ENCODE measurements at regions not wholly inside any gene's neighbourhood (a gene's known extent, or its start where the extent isn't known, plus 50 kb on each side); places are given as distances from the start of the nearest gene placed in this dataset.

- Histone ChIP-seq H3K9me3 (no peaks in the 10 kb centered on the region), H3K4me3 (ENCODE audit: control insufficient read depth in 1 of 2, extremely low read depth in 1 of 2, low read length in 1 of 2) (no peak overlapping the region), H3K27ac (ENCODE audit: low read length) (peak overlapping the region; percentile 67), H3K27me3 (replicated peaks in 1 of 2; ENCODE audit: control insufficient read depth in 2 of 2, extremely low read depth in 1 of 2, insufficient read depth in 2 of 2, low read length in 1 of 2) (no peaks in the 10 kb centered on the region), H3K36me3 (ENCODE audit: control insufficient read depth in 2 of 2, extremely low read depth in 1 of 2, insufficient read depth in 1 of 2, low read length in 1 of 2) (no peaks in the 10 kb centered on the region), H3K4me1 (ENCODE audit: control insufficient read depth in 1 of 2, extremely low read depth in 1 of 2, insufficient read depth in 2 of 2, low read length in 2 of 2) (no peaks in the 10 kb centered on the region)
- peak overlapping the region; percentile 91 to 96 for H3K27ac Mint-ChIP-seq
- peaks cover 25 to 30% (median 27%) of the 10 kb centered on the region in 3 donors for H3K4me1 Mint-ChIP-seq
- no peak for ATAC-seq (replicated peaks in 1 of 4)
- no peak for DNase-seq
- peak overlapping the region in 2 of 3 donors; percentile 19 to 44 for H3K4me3 Mint-ChIP-seq
- POLR2A ChIA-PET, result no interaction called here
- H3K9me3 Mint-ChIP-seq, result peaks cover 0 to 26% (median 13%) of the 10 kb centered on the region in 3 donors
- no peaks in the 10 kb centered on the region for H3K27me3 Mint-ChIP-seq
- CTCF ChIA-PET, result no interaction called here
- peaks cover 16% of the 10 kb centered on the region for H3K36me3 Mint-ChIP-seq
Measured at GRCh38 chr1:193569983-193570269, 383.5 kb upstream of the B3GALT2 start.

GRCh38 chr1:193569096-193569982 is 382.9 kb upstream of the B3GALT2 start:
- peak overlapping the region in 2 of 3 donors; percentile 19 to 44 for H3K4me3 Mint-ChIP-seq
- no peaks in the 10 kb centered on the region for H3K27me3 ChIP-seq (replicated peaks in 1 of 2; ENCODE audit: control insufficient read depth in 2 of 2, extremely low read depth in 1 of 2, insufficient read depth in 2 of 2, low read length in 1 of 2)
- peaks cover 25 to 30% (median 27%) of the 10 kb centered on the region in 3 donors for H3K4me1 Mint-ChIP-seq
- POLR2A ChIA-PET, result no interaction called here
- CTCF ChIA-PET, result no interaction called here
- no peaks in the 10 kb centered on the region for H3K4me1 ChIP-seq (ENCODE audit: control insufficient read depth in 1 of 2, extremely low read depth in 1 of 2, insufficient read depth in 2 of 2, low read length in 2 of 2)
- H3K27ac ChIP-seq (ENCODE audit: low read length), result peak overlapping the region; percentile 67
- no peaks in the 10 kb centered on the region for H3K27me3 Mint-ChIP-seq
- ATAC-seq (replicated peaks in 1 of 4) (peak; percentile 58 to 85 (median 80)), DNase-seq (peak in 1 of 35 experiments; percentile 43)
- H3K4me3 ChIP-seq (ENCODE audit: control insufficient read depth in 1 of 2, extremely low read depth in 1 of 2, low read length in 1 of 2), result no peak overlapping the region
- no peaks in the 10 kb centered on the region for H3K9me3 ChIP-seq
- peak overlapping the region; percentile 91 to 96 for H3K27ac Mint-ChIP-seq
- no peaks in the 10 kb centered on the region for H3K36me3 ChIP-seq (ENCODE audit: control insufficient read depth in 2 of 2, extremely low read depth in 1 of 2, insufficient read depth in 1 of 2, low read length in 1 of 2)
- H3K36me3 Mint-ChIP-seq, result peaks cover 16% of the 10 kb centered on the region
- no CpG with 5 or more reads among the region's 1 CpG for WGBS (ENCODE audit: insufficient coverage)
- H3K9me3 Mint-ChIP-seq, result peaks cover 0 to 26% (median 13%) of the 10 kb centered on the region in 3 donors

- ChIA-PET POLR2A (no interaction called here), CTCF (interaction anchor here in 1 of 2 donors (0.6 kb wide), 1 partner anchor 15 kb away, joined by 3 read pairs; no protein-coding TSS in a partner anchor)
- Histone ChIP-seq H3K4me3 (ENCODE audit: control insufficient read depth in 1 of 2, extremely low read depth in 1 of 2, low read length in 1 of 2) (no peak overlapping the region), H3K36me3 (ENCODE audit: control insufficient read depth in 2 of 2, extremely low read depth in 1 of 2, insufficient read depth in 1 of 2, low read length in 1 of 2) (no peaks in the 10 kb centered on the region), H3K27ac (ENCODE audit: low read length) (peak overlapping the region; percentile 67), H3K27me3 (replicated peaks in 1 of 2; ENCODE audit: control insufficient read depth in 2 of 2, extremely low read depth in 1 of 2, insufficient read depth in 2 of 2, low read length in 1 of 2) (no peaks in the 10 kb centered on the region), H3K9me3 (no peaks in the 10 kb centered on the region), H3K4me1 (ENCODE audit: control insufficient read depth in 1 of 2, extremely low read depth in 1 of 2, insufficient read depth in 2 of 2, low read length in 2 of 2) (no peaks in the 10 kb centered on the region)
- peaks cover 25 to 30% (median 27%) of the 10 kb centered on the region in 3 donors for H3K4me1 Mint-ChIP-seq
- H3K27me3 Mint-ChIP-seq, result no peaks in the 10 kb centered on the region
- WGBS (ENCODE audit: insufficient coverage), result no CpG with 5 or more reads among the region's 1 CpG
- H3K27ac Mint-ChIP-seq, result peak overlapping the region; percentile 73 to 80
- peaks cover 0 to 19% (median 8%) of the 10 kb centered on the region in 3 donors for H3K9me3 Mint-ChIP-seq
- DNase-seq (no peak), ATAC-seq (replicated peaks in 1 of 4) (no peak)
- peaks cover 16% of the 10 kb centered on the region for H3K36me3 Mint-ChIP-seq
- H3K4me3 Mint-ChIP-seq, result peak overlapping the region in 1 of 3 donors; percentile 17
Measured at GRCh38 chr1:193568512-193568911, 382.1 kb upstream of the B3GALT2 start.

GRCh38 chr1:193567937-193568336 is 381.5 kb upstream of the B3GALT2 start:
- Mint-ChIP-seq H3K4me3 (no peak overlapping the region), H3K9me3 (peaks cover 0 to 18% (median 8%) of the 10 kb centered on the region in 3 donors), H3K27ac (peak overlapping the region in 1 of 2 donors; percentile 1), H3K36me3 (peaks cover 15% of the 10 kb centered on the region), H3K4me1 (peaks cover 25 to 30% (median 27%) of the 10 kb centered on the region in 3 donors), H3K27me3 (no peaks in the 10 kb centered on the region)
- H3K27ac ChIP-seq (ENCODE audit: low read length), result no peak overlapping the region
- H3K36me3 ChIP-seq (ENCODE audit: control insufficient read depth in 2 of 2, extremely low read depth in 1 of 2, insufficient read depth in 1 of 2, low read length in 1 of 2), result no peaks in the 10 kb centered on the region
- WGBS (ENCODE audit: insufficient coverage), result 60% methylated on average over 1 of the region's 3 CpGs
- H3K4me3 ChIP-seq (ENCODE audit: control insufficient read depth in 1 of 2, extremely low read depth in 1 of 2, low read length in 1 of 2), result no peak overlapping the region
- no peaks in the 10 kb centered on the region for H3K4me1 ChIP-seq (ENCODE audit: control insufficient read depth in 1 of 2, extremely low read depth in 1 of 2, insufficient read depth in 2 of 2, low read length in 2 of 2)
- DNase-seq (no peak), ATAC-seq (replicated peaks in 1 of 4) (no peak)
- ChIA-PET POLR2A (no interaction called here), CTCF (interaction anchor here (0.6 to 0.7 kb wide), 2 partner anchors 16 to 60 kb away, joined by 3 to 4 read pairs; no protein-coding TSS in a partner anchor)
- no peaks in the 10 kb centered on the region for H3K9me3 ChIP-seq
- no peaks in the 10 kb centered on the region for H3K27me3 ChIP-seq (replicated peaks in 1 of 2; ENCODE audit: control insufficient read depth in 2 of 2, extremely low read depth in 1 of 2, insufficient read depth in 2 of 2, low read length in 1 of 2)

GRCh38 chr1:193566735-193567134 is 380.3 kb upstream of the B3GALT2 start:
- Histone ChIP-seq H3K27me3 (replicated peaks in 1 of 2; ENCODE audit: control insufficient read depth in 2 of 2, extremely low read depth in 1 of 2, insufficient read depth in 2 of 2, low read length in 1 of 2) (no peaks in the 10 kb centered on the region), H3K4me1 (ENCODE audit: control insufficient read depth in 1 of 2, extremely low read depth in 1 of 2, insufficient read depth in 2 of 2, low read length in 2 of 2) (no peaks in the 10 kb centered on the region), H3K4me3 (ENCODE audit: control insufficient read depth in 1 of 2, extremely low read depth in 1 of 2, low read length in 1 of 2) (no peak overlapping the region), H3K27ac (ENCODE audit: low read length) (no peak overlapping the region), H3K9me3 (no peaks in the 10 kb centered on the region), H3K36me3 (ENCODE audit: control insufficient read depth in 2 of 2, extremely low read depth in 1 of 2, insufficient read depth in 1 of 2, low read length in 1 of 2) (no peaks in the 10 kb centered on the region)
- peaks cover 0 to 9% (median 8%) of the 10 kb centered on the region in 3 donors for H3K9me3 Mint-ChIP-seq
- POLR2A ChIA-PET, result no interaction called here
- CTCF ChIA-PET, result interaction anchor here in 1 of 2 donors (0.7 kb wide), 1 partner anchor 88 kb away, joined by 5 read pairs; no protein-coding TSS in a partner anchor
- no peak for DNase-seq
- peaks cover 25 to 30% (median 27%) of the 10 kb centered on the region in 3 donors for H3K4me1 Mint-ChIP-seq
- no peaks in the 10 kb centered on the region for H3K27me3 Mint-ChIP-seq
- H3K36me3 Mint-ChIP-seq, result peaks cover 6% of the 10 kb centered on the region
- no peak overlapping the region for H3K4me3 Mint-ChIP-seq
- peak overlapping the region in 1 of 2 donors; percentile 36 for H3K27ac Mint-ChIP-seq
- no CpG with 5 or more reads among the region's 4 CpGs for WGBS (ENCODE audit: insufficient coverage)
- no peak for ATAC-seq (replicated peaks in 1 of 4)

- Mint-ChIP-seq H3K27ac (no peak overlapping the region), H3K27me3 (no peaks in the 10 kb centered on the region), H3K4me3 (no peak overlapping the region), H3K36me3 (no peaks in the 10 kb centered on the region), H3K9me3 (peaks cover 0 to 8% (median 4%) of the 10 kb centered on the region in 3 donors), H3K4me1 (peaks cover 25 to 32% (median 27%) of the 10 kb centered on the region in 3 donors)
- no peaks in the 10 kb centered on the region for H3K27me3 ChIP-seq (replicated peaks in 1 of 2; ENCODE audit: control insufficient read depth in 2 of 2, extremely low read depth in 1 of 2, insufficient read depth in 2 of 2, low read length in 1 of 2)
- no peaks in the 10 kb centered on the region for H3K36me3 ChIP-seq (ENCODE audit: control insufficient read depth in 2 of 2, extremely low read depth in 1 of 2, insufficient read depth in 1 of 2, low read length in 1 of 2)
- WGBS (ENCODE audit: insufficient coverage), result no CpG with 5 or more reads among the region's 2 CpGs
- ATAC-seq (replicated peaks in 1 of 4) (no peak), DNase-seq (no peak)
- no peaks in the 10 kb centered on the region for H3K4me1 ChIP-seq (ENCODE audit: control insufficient read depth in 1 of 2, extremely low read depth in 1 of 2, insufficient read depth in 2 of 2, low read length in 2 of 2)
- H3K4me3 ChIP-seq (ENCODE audit: control insufficient read depth in 1 of 2, extremely low read depth in 1 of 2, low read length in 1 of 2), result no peak overlapping the region
- H3K9me3 ChIP-seq, result no peaks in the 10 kb centered on the region
- ChIA-PET POLR2A (no interaction called here), CTCF (no interaction called here)
- H3K27ac ChIP-seq (ENCODE audit: low read length), result no peak overlapping the region
Measured at GRCh38 chr1:193565971-193566577, 379.7 kb upstream of the B3GALT2 start.

Measured in T-cell (primary cell).